22Rv1 (cell line): ENCODE measurements at regions not wholly inside any gene's neighbourhood (a gene's known extent, or its start where the extent isn't known, plus 50 kb on each side); places are given as distances from the start of the nearest gene placed in this dataset.

Source experiments
- CTCF ChIP-seq: fragments of 450-650 bp; IDR thresholded peaks from 2 replicates; pipeline ENCODE4 v1.5.1; 2017; ENCODE audit warnings: mild to moderate bottlenecking
- ZFX ChIP-seq: fragments of 450-650 bp; IDR thresholded peaks from 2 replicates; pipeline ENCODE4 v1.6.1; 2017; ENCODE audit warnings: antibody characterized with exemption, borderline replicate concordance

GRCh38 chr1:58928514-58928913 is 144.7 kb upstream of the JUN start:
- TF ChIP-seq CTCF: no peak
- TF ChIP-seq ZFX: no peak
